ENCODE measurements at regions not wholly inside any gene's neighbourhood (a gene's known extent, or its start where the extent isn't known, plus 50 kb on each side); places are given as distances from the start of the nearest gene placed in this dataset.

DNA sequence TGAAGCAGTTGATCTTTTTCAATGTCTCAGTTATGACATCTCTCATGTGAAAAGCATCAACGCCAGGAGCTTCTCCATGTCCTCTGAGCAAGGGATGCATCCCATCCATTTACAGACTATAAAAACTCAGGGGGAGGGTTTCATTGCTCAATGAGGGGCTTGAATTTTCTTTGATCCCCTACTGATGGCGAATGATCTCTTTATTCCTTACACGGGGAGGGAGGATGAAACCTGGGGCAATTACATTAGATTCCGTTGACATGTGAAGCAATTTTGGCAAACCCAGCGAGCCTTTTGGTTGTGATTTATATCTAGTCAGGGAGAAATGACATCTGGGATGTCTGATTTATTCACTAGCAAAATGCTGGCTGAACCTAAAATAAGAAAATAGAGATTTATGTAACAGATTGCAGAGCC lies 268.9 kb downstream of the HIVEP2 start:
- DNase-seq (no peak), ATAC-seq (peak; percentile 50)
- Histone ChIP-seq H3K36me3 (no peaks in the 10 kb centered on the region), H3K4me1 (peaks cover 5% of the 10 kb centered on the region), H3K9me3 (no peaks in the 10 kb centered on the region), H3K27ac (no peak overlapping the region), H3K4me3 (no peak overlapping the region), H3K27me3 (no peaks in the 10 kb centered on the region)
- TF ChIP-seq, protein P1, sequence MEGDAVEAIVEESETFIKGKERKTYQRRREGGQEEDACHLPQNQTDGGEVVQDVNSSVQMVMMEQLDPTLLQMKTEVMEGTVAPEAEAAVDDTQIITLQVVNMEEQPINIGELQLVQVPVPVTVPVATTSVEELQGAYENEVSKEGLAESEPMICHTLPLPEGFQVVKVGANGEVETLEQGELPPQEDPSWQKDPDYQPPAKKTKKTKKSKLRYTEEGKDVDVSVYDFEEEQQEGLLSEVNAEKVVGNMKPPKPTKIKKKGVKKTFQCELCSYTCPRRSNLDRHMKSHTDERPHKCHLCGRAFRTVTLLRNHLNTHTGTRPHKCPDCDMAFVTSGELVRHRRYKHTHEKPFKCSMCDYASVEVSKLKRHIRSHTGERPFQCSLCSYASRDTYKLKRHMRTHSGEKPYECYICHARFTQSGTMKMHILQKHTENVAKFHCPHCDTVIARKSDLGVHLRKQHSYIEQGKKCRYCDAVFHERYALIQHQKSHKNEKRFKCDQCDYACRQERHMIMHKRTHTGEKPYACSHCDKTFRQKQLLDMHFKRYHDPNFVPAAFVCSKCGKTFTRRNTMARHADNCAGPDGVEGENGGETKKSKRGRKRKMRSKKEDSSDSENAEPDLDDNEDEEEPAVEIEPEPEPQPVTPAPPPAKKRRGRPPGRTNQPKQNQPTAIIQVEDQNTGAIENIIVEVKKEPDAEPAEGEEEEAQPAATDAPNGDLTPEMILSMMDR (IDR thresholded peaks at IDR 0.05), result no peak
- intact Hi-C loops (cut with DNase I), result no loop called here

- Histone ChIP-seq H3K9me3 (no peaks in the 10 kb centered on the region), H3K27ac (no peak overlapping the region), H3K4me3 (no peak overlapping the region), H3K36me3 (no peaks in the 10 kb centered on the region), H3K4me1 (peaks cover 5% of the 10 kb centered on the region), H3K27me3 (no peaks in the 10 kb centered on the region)
- no peak for ATAC-seq
- TF ChIP-seq, protein P1 (IDR thresholded peaks at IDR 0.05), result no peak
- intact Hi-C loops (cut with DNase I), result no loop called here
- no peak for DNase-seq
Observed at GRCh38 chr6:142676647-142677192, 268.3 kb downstream of the HIVEP2 start.

GRCh38 chr6:142679907-142680700 lies 264.9 kb downstream of the HIVEP2 start:
- no peak overlapping the region for H3K27ac ChIP-seq
- H3K36me3 ChIP-seq, result no peaks in the 10 kb centered on the region
- intact Hi-C loops (cut with DNase I), result no loop called here
- no peak for ATAC-seq
- no peak overlapping the region for H3K4me3 ChIP-seq
- no peaks in the 10 kb centered on the region for H3K9me3 ChIP-seq
- TF ChIP-seq, protein P1 (IDR thresholded peaks at IDR 0.05), result no peak
- DNase-seq, result no peak
- peaks cover 5% of the 10 kb centered on the region for H3K4me1 ChIP-seq
- no peaks in the 10 kb centered on the region for H3K27me3 ChIP-seq

DNA sequence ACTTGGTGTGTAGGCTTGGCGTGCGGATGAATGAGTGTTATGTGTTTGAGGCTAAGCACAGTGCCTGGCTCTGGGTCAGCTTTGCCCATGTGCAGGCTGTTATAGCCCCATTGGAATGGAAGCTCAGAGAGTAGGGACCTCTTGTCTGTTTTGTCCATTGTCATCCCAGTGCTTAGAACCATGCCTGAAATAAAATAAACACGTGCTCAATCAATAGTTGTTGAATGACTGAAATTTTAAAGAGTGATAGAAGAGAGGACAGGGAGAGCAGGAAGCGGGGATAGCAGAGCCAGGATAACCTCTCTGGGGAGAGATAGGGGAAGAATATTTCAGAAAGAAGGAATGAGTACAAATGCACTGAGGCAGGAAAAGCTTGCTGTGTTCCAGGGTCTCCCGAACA lies 263.9 kb downstream of the HIVEP2 start:
- DNase-seq, result no peak
- H3K36me3 ChIP-seq, result no peaks in the 10 kb centered on the region
- ATAC-seq, result no peak
- intact Hi-C loops (cut with DNase I), result no loop called here
- TF ChIP-seq, protein P1 (IDR thresholded peaks at IDR 0.05), result no peak
- peaks cover 5% of the 10 kb centered on the region for H3K4me1 ChIP-seq
- H3K9me3 ChIP-seq, result no peaks in the 10 kb centered on the region
- H3K27ac ChIP-seq, result no peak overlapping the region
- H3K4me3 ChIP-seq, result no peak overlapping the region
- no peaks in the 10 kb centered on the region for H3K27me3 ChIP-seq

- TF ChIP-seq, protein P1 (IDR thresholded peaks at IDR 0.05), result no peak
- DNase-seq (no peak), ATAC-seq (no peak)
- intact Hi-C loops (cut with DNase I), result no loop called here
- Histone ChIP-seq H3K27me3 (no peaks in the 10 kb centered on the region), H3K4me1 (peaks cover 5% of the 10 kb centered on the region), H3K9me3 (no peaks in the 10 kb centered on the region), H3K27ac (no peak overlapping the region), H3K4me3 (no peak overlapping the region), H3K36me3 (no peaks in the 10 kb centered on the region)
Observed at GRCh38 chr6:142682985-142683384, 262.0 kb downstream of the HIVEP2 start.

Data from upper lobe of right lung (tissue), 1 donor.